Loucy (cell line): ENCODE measurements at regions not wholly inside any gene's neighbourhood (a gene's known extent, or its start where the extent isn't known, plus 50 kb on each side); places are given as distances from the start of the nearest gene placed in this dataset.

Experiments
- CTCF ChIP-seq: fragments of 200-600 bp; sonication (generic); conservative IDR thresholded peaks from 2 replicates; pipeline ENCODE4 v1.5.1; 2014; ENCODE audit warnings: mild to moderate bottlenecking, antibody characterized with exemption, low read length
- EZH2phosphoT487 ChIP-seq: fragments of 200-600 bp; IDR thresholded peaks from 2 replicates; pipeline ENCODE4 v1.6.1; 2018; ENCODE audit warnings: antibody characterized with exemption, mild to moderate bottlenecking, moderate library complexity, borderline replicate concordance

- no peak for TF ChIP-seq CTCF
- no peak for TF ChIP-seq EZH2phosphoT487
Measured at GRCh38 chr17:77568540-77568939, 390.0 kb upstream of the TNRC6C start.
